ENCODE measurements at regions not wholly inside any gene's neighbourhood (a gene's known extent, or its start where the extent isn't known, plus 50 kb on each side); places are given as distances from the start of the nearest gene placed in this dataset.

GRCh38 chr6:128759447-128759846 is 123.5 kb upstream of the LAMA2 start:
- Mint-ChIP-seq H3K4me1 (ENCODE audit: low read depth) (peaks cover 3% of the 10 kb centered on the region), H3K9me3 (no peaks in the 10 kb centered on the region), H3K27me3 (peaks cover 51% of the 10 kb centered on the region), H3K36me3 (ENCODE audit: low read depth) (no peaks in the 10 kb centered on the region), H3K27ac (no peak overlapping the region), H3K4me3 (no peak overlapping the region)
- DNase-seq, result no peak

DNA sequence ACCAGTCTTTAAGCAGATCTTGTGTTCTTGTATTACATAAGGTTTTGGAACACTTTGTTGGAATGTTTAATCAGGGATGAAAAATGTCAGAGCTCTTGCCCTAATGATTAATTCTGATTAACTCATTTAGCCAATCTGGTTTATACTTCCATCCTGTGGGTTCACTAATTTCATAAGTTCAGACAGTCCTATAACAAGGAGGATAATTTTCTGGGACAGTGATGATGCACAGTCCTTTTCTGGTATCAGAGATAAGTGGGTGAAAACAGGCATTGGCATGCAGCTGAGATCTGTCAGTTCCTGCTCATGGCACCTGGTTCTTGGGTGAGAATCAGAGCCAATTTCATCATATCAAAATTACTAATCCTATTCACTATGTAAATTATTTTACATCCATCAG is 125.0 kb upstream of the LAMA2 start:
- H3K4me1 Mint-ChIP-seq (ENCODE audit: low read depth), result no peaks in the 10 kb centered on the region
- DNase-seq, result no peak
- H3K9me3 Mint-ChIP-seq, result no peaks in the 10 kb centered on the region
- H3K4me3 Mint-ChIP-seq, result no peak overlapping the region
- H3K27ac Mint-ChIP-seq, result no peak overlapping the region
- H3K36me3 Mint-ChIP-seq (ENCODE audit: low read depth), result no peaks in the 10 kb centered on the region
- H3K27me3 Mint-ChIP-seq, result peaks cover 43% of the 10 kb centered on the region

DNA sequence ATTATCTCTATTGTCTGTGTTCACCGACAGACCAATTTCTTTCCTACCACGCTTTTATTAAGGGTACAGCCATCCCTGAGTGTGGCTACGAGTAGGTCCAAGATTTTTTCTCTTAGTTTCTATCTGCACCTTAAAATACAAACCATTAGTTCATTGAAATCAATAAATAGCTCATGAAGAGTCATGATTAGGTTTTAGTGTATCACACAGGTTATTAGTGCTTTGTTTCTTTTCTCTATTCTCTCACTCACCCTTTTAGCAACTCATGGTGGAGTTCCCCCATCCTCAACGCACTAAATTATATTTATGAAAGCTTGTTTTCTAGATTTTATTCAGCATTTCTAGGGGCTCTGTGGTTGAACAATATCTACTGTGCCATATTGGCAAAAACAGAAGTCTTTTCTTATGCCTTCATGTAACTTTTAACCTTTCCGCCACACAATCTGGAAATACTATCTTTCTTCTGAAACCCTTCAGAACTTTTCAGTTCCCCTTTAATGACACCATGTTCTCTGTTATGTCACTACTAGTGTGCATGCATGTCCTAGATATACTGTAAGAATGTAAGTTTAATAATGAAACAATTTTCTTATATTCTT is 128.2 kb upstream of the LAMA2 start:
- Mint-ChIP-seq H3K27ac (no peak overlapping the region), H3K4me3 (no peak overlapping the region), H3K9me3 (no peaks in the 10 kb centered on the region), H3K27me3 (peaks cover 18% of the 10 kb centered on the region), H3K36me3 (ENCODE audit: low read depth) (no peaks in the 10 kb centered on the region), H3K4me1 (ENCODE audit: low read depth) (no peaks in the 10 kb centered on the region)
- no peak for DNase-seq

DNA sequence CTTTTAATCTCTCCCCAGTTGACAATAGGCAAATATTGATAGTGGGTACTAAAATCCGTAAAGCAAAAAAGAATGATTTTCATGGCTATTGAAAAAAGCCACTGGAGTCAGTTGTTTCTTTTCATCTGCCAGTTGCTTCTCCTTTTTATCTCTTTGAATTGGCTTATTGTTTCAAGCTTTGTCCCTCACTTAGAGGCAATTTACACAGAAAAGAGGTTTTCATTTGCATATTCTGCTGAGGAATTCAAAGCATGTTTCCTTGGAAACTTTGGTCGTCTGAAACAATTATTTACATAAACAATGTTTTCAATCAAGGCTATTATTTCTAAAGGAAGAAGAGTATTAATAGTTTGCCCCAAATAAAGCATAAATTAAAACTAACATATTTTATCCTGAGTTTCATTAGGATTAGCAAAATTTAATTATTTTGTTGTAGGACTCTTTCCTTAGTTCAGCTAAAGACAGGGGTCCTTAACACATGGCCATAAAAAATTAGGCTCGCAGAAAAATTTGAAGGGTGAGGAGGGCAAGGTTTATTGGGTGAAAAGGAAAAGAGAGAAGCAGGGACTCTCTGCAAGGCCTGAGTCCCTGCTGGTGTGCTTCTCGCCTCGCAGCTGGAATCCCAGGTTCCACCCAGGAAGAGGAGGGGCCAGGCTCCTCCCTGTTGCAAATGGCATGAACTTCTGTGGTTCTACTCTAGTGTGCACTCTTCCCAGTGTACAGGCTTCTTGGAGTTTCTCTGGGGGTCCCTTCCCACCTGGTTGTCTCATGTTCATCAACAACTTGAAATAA is 138.8 kb upstream of the LAMA2 start:
- H3K27ac Mint-ChIP-seq, result no peak overlapping the region
- H3K4me3 Mint-ChIP-seq, result no peak overlapping the region
- peaks cover 4% of the 10 kb centered on the region for H3K27me3 Mint-ChIP-seq
- no peaks in the 10 kb centered on the region for H3K9me3 Mint-ChIP-seq
- no peaks in the 10 kb centered on the region for H3K36me3 Mint-ChIP-seq (ENCODE audit: low read depth)
- no peaks in the 10 kb centered on the region for H3K4me1 Mint-ChIP-seq (ENCODE audit: low read depth)
- DNase-seq, result no peak

- no peak for DNase-seq
- H3K9me3 Mint-ChIP-seq, result no peaks in the 10 kb centered on the region
- peaks cover 7% of the 10 kb centered on the region for H3K4me1 Mint-ChIP-seq (ENCODE audit: low read depth)
Measured at GRCh38 chr6:128742900-128743299, 140.0 kb upstream of the LAMA2 start.

GRCh38 chr6:128740951-128741350 is 142.0 kb upstream of the LAMA2 start:
- DNase-seq, result no peak
- Mint-ChIP-seq H3K4me3 (no peak overlapping the region), H3K9me3 (no peaks in the 10 kb centered on the region), H3K4me1 (ENCODE audit: low read depth) (peaks cover 10% of the 10 kb centered on the region), H3K27me3 (peaks cover 2% of the 10 kb centered on the region), H3K27ac (no peak overlapping the region), H3K36me3 (ENCODE audit: low read depth) (no peaks in the 10 kb centered on the region)

More at GRCh38 chr6:128742900-128743299, 140.0 kb upstream of the LAMA2 start:
- Mint-ChIP-seq H3K4me3 (no peak overlapping the region), H3K36me3 (ENCODE audit: low read depth) (no peaks in the 10 kb centered on the region), H3K27ac (no peak overlapping the region), H3K27me3 (peaks cover 2% of the 10 kb centered on the region)

GRCh38 chr6:128739112-128739511 is 143.8 kb upstream of the LAMA2 start:
- Mint-ChIP-seq H3K27ac (no peak overlapping the region), H3K4me1 (ENCODE audit: low read depth) (peaks cover 10% of the 10 kb centered on the region), H3K27me3 (no peaks in the 10 kb centered on the region), H3K4me3 (no peak overlapping the region), H3K36me3 (ENCODE audit: low read depth) (no peaks in the 10 kb centered on the region), H3K9me3 (no peaks in the 10 kb centered on the region)
- no peak for DNase-seq

DNA sequence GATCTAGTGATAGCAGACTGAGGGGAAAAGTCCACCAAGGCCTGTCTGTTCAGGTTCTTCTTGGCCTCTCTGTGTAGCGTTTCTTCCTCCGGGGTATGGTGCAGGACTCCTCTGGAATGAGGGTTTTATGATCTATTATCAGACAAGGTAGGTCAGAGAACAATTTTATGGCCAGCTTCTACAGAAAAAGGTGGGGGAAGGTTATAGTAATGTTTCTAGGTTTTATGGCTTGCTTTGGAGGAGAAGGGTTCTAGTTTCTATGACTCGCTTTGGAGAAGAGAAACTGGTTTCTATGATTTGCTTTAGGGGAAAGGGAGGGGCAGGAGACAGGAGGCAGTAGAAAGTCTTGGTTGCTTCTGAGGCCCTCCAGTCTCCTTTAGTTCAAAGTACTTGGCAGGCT is 144.8 kb upstream of the LAMA2 start:
- H3K4me3 Mint-ChIP-seq, result no peak overlapping the region
- no peaks in the 10 kb centered on the region for H3K9me3 Mint-ChIP-seq
- peaks cover 6% of the 10 kb centered on the region for H3K27me3 Mint-ChIP-seq
- no peaks in the 10 kb centered on the region for H3K36me3 Mint-ChIP-seq (ENCODE audit: low read depth)
- no peak overlapping the region for H3K27ac Mint-ChIP-seq
- no peak for DNase-seq
- H3K4me1 Mint-ChIP-seq (ENCODE audit: low read depth), result peaks cover 10% of the 10 kb centered on the region

DNA sequence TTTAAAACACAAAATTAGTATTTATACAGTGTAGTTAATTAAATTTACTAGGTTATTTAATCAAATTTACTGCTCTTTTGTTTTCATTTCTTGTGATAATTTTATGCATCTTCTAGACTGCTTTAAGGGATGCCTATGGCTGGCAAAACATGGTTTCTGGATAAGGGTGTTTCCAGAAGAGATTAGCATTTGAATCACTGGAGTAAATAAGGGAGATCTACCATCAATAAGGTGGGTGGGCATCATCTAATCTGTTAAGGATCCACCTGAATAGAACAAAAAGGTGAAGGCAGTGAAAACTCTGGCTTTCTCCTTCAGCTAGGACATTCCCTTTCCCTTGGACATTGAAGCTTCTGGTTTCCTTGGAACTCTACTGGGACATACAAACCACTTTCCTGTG is 146.2 kb upstream of the LAMA2 start:
- DNase-seq, result no peak
- H3K9me3 Mint-ChIP-seq, result no peaks in the 10 kb centered on the region
- H3K27me3 Mint-ChIP-seq, result peaks cover 8% of the 10 kb centered on the region
- H3K27ac Mint-ChIP-seq, result no peak overlapping the region
- no peak overlapping the region for H3K4me3 Mint-ChIP-seq
- H3K4me1 Mint-ChIP-seq (ENCODE audit: low read depth), result peaks cover 10% of the 10 kb centered on the region
- no peaks in the 10 kb centered on the region for H3K36me3 Mint-ChIP-seq (ENCODE audit: low read depth)

GRCh38 chr6:128731249-128732165 is 151.4 kb upstream of the LAMA2 start:
- no peaks in the 10 kb centered on the region for H3K4me1 Mint-ChIP-seq (ENCODE audit: low read depth)
- H3K9me3 Mint-ChIP-seq, result no peaks in the 10 kb centered on the region
- DNase-seq, result no peak
- H3K27ac Mint-ChIP-seq, result no peak overlapping the region
- no peaks in the 10 kb centered on the region for H3K36me3 Mint-ChIP-seq (ENCODE audit: low read depth)
- peaks cover 39% of the 10 kb centered on the region for H3K27me3 Mint-ChIP-seq
- H3K4me3 Mint-ChIP-seq, result no peak overlapping the region

- peaks cover 56% of the 10 kb centered on the region for H3K27me3 Mint-ChIP-seq
- H3K9me3 Mint-ChIP-seq, result no peaks in the 10 kb centered on the region
- H3K36me3 Mint-ChIP-seq (ENCODE audit: low read depth), result no peaks in the 10 kb centered on the region
- DNase-seq, result no peak
- H3K27ac Mint-ChIP-seq, result no peak overlapping the region
- H3K4me1 Mint-ChIP-seq (ENCODE audit: low read depth), result peaks cover 5% of the 10 kb centered on the region
- H3K4me3 Mint-ChIP-seq, result no peak overlapping the region
Measured at GRCh38 chr6:128727500-128727899, 155.4 kb upstream of the LAMA2 start.

DNA sequence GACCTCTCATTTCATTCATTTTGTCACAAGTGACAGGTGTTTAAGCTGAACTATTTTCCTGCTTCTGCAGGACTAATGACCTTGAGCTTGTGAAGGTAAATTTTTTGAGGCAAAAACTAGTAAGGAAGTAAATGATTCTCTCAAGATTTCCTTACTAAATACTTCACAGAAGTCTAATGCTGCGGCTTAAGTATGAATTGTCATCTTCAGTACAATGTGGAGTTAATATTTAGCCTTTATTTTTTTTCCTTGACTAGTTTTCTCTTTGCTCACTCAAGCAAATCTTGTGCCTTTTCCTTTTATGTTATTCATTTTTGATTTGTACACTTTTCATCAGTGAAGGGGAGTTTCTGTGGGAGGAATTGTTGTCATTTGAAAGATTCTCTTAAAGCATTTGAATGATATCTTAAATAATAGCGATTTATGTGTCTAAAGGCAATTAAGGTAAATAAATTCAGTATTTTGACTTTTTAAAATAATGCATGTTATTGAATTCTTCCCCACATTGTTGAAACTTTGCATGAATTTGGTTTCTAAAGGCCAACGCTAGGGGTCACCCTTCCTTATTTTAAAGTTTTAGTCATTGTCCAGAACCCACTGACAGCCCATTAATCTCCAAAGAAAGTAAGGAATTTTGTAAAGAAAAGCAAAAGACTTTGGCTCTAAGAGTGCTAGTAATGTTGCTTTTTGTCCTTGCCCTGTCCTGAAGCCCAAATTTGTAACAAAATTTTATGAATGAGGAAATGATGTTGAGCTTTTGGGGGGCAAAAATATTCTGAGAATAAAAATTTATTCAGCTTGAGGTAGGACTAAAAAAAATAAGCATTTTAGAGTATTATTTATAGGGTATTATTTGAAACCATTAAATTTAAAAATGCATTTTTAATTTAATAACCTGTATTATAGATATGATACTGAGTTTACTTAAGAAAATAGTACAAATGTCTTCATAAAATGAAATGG is 157.4 kb upstream of the LAMA2 start:
- Mint-ChIP-seq H3K9me3 (no peaks in the 10 kb centered on the region), H3K4me3 (no peak overlapping the region), H3K27ac (no peak overlapping the region), H3K4me1 (ENCODE audit: low read depth) (peaks cover 5% of the 10 kb centered on the region), H3K27me3 (peaks cover 67% of the 10 kb centered on the region), H3K36me3 (ENCODE audit: low read depth) (no peaks in the 10 kb centered on the region)
- DNase-seq, result no peak

- no peak overlapping the region for H3K4me3 Mint-ChIP-seq
- peaks cover 5% of the 10 kb centered on the region for H3K4me1 Mint-ChIP-seq (ENCODE audit: low read depth)
- DNase-seq, result no peak
- no peak overlapping the region for H3K27ac Mint-ChIP-seq
- H3K27me3 Mint-ChIP-seq, result peaks cover 65% of the 10 kb centered on the region
- H3K36me3 Mint-ChIP-seq (ENCODE audit: low read depth), result no peaks in the 10 kb centered on the region
- no peaks in the 10 kb centered on the region for H3K9me3 Mint-ChIP-seq
Measured at GRCh38 chr6:128724738-128725137, 158.2 kb upstream of the LAMA2 start.

- peaks cover 5% of the 10 kb centered on the region for H3K4me1 Mint-ChIP-seq (ENCODE audit: low read depth)
- H3K36me3 Mint-ChIP-seq (ENCODE audit: low read depth), result no peaks in the 10 kb centered on the region
- peaks cover 56% of the 10 kb centered on the region for H3K27me3 Mint-ChIP-seq
- no peaks in the 10 kb centered on the region for H3K9me3 Mint-ChIP-seq
- no peak overlapping the region for H3K27ac Mint-ChIP-seq
- DNase-seq, result no peak
- H3K4me3 Mint-ChIP-seq, result no peak overlapping the region
Measured at GRCh38 chr6:128723667-128724066, 159.3 kb upstream of the LAMA2 start.

Data from activated T-cell treated with anti-CD3 and anti-CD28 coated beads, Interleukin-2, amount 50 U/mL, for 24 hours (primary cell).